ENCODE measurements at regions not wholly inside any gene's neighbourhood (a gene's known extent, or its start where the extent isn't known, plus 50 kb on each side); places are given as distances from the start of the nearest gene placed in this dataset.

GRCh38 chr2:22525681-22526080 is 859.3 kb upstream of the KLHL29 start:
- Histone ChIP-seq H3K36me3 (ENCODE audit: control insufficient read depth, insufficient read depth, low read length) (no peaks in the 10 kb centered on the region), H3K27ac (ENCODE audit: low read length) (no peak overlapping the region), H3K4me1 (ENCODE audit: control insufficient read depth, insufficient read depth, low read length) (no peaks in the 10 kb centered on the region), H3K9me3 (ENCODE audit: control insufficient read depth, insufficient read depth, low read depth, low read length) (no peaks in the 10 kb centered on the region), H3K4me3 (ENCODE audit: low read depth in 2 of 2, low read length in 2 of 2) (no peak overlapping the region), H3K27me3 (ENCODE audit: control insufficient read depth, insufficient read depth, low read length) (no peaks in the 10 kb centered on the region)
- intact Hi-C loops (cut with micrococcal nuclease; ENCODE audit: unreplicated experiment) = no loop called here
- ATAC-seq = no peak
- no TSS peak for BruUV-seq (replicated peaks)
- in situ Hi-C loops (cut with HindIII; ENCODE audit: low pct_unique_long_range_greater_than_20kb, low sequenced_read_pairs) = no loop called here
- CTCF ChIA-PET = no interaction called here
- POLR2A ChIA-PET = no interaction called here
- TF ChIP-seq SIN3A (IDR thresholded peaks at IDR 0.05; ENCODE audit: borderline replicate concordance, insufficient read depth, low read depth, low read length) (no peak), POLR2AphosphoS5 (IDR thresholded peaks at IDR 0.05; ENCODE audit: low read depth, low read length) (no peak), REST (IDR thresholded peaks at IDR 0.05; ENCODE audit: insufficient read depth in 1 of 2, low read depth in 2 of 2, low read length in 1 of 2) (no peak), CTCF (IDR thresholded peaks at IDR 0.05) (no peak), TCF7L2 (IDR thresholded peaks at IDR 0.05; ENCODE audit: low read depth, low read length) (no peak)
- no peak for DNase-seq (ENCODE audit: low read depth, low spot score)

GRCh38 chr2:22530131-22530530 is 854.8 kb upstream of the KLHL29 start:
- no TSS peak for BruUV-seq (replicated peaks)
- no peaks in the 10 kb centered on the region for H3K27me3 ChIP-seq (ENCODE audit: control insufficient read depth, insufficient read depth, low read length)
- ChIA-PET CTCF (no interaction called here), POLR2A (no interaction called here)
- H3K27ac ChIP-seq (ENCODE audit: low read length) = no peak overlapping the region
- no peaks in the 10 kb centered on the region for H3K9me3 ChIP-seq (ENCODE audit: control insufficient read depth, insufficient read depth, low read depth, low read length)
- TF ChIP-seq SIN3A (IDR thresholded peaks at IDR 0.05; ENCODE audit: borderline replicate concordance, insufficient read depth, low read depth, low read length) (no peak), POLR2AphosphoS5 (IDR thresholded peaks at IDR 0.05; ENCODE audit: low read depth, low read length) (no peak), TCF7L2 (IDR thresholded peaks at IDR 0.05; ENCODE audit: low read depth, low read length) (no peak), REST (IDR thresholded peaks at IDR 0.05; ENCODE audit: insufficient read depth in 1 of 2, low read depth in 2 of 2, low read length in 1 of 2) (no peak), CTCF (IDR thresholded peaks at IDR 0.05) (no peak)
- DNase-seq (ENCODE audit: low read depth, low spot score) (no peak), ATAC-seq (no peak)
- intact Hi-C loops (cut with micrococcal nuclease; ENCODE audit: unreplicated experiment) (no loop called here), in situ Hi-C loops (cut with HindIII; ENCODE audit: low pct_unique_long_range_greater_than_20kb, low sequenced_read_pairs) (no loop called here)
- H3K4me1 ChIP-seq (ENCODE audit: control insufficient read depth, insufficient read depth, low read length) = no peaks in the 10 kb centered on the region
- H3K36me3 ChIP-seq (ENCODE audit: control insufficient read depth, insufficient read depth, low read length) = no peaks in the 10 kb centered on the region
- no peak overlapping the region for H3K4me3 ChIP-seq (ENCODE audit: low read depth in 2 of 2, low read length in 2 of 2)

Data from Panc1 (cell line).